Hepatocyte (in vitro differentiated cells): ENCODE measurements at regions not wholly inside any gene's neighbourhood (a gene's known extent, or its start where the extent isn't known, plus 50 kb on each side); places are given as distances from the start of the nearest gene placed in this dataset.

ENCODE experiments used
- EZH2phosphoT487 ChIP-seq: fragments of 200-600 bp; sonication (generic); IDR thresholded peaks from one replicate; pipeline ENCODE4 v1.6.1; 2018; ENCODE audit warnings: antibody characterized with exemption, mild to moderate bottlenecking, low read depth, moderate library complexity; ENCODE audit not compliant: unreplicated experiment, severe bottlenecking
- TF ChIP-seq, protein P1 (sequence below): fragments of 200-600 bp; sonication (generic); IDR thresholded peaks from 2 replicates; pipeline ENCODE4 v1.5.1; 2016; ENCODE audit warnings: antibody characterized with exemption, mild to moderate bottlenecking; ENCODE audit not compliant: poor library complexity

DNA sequence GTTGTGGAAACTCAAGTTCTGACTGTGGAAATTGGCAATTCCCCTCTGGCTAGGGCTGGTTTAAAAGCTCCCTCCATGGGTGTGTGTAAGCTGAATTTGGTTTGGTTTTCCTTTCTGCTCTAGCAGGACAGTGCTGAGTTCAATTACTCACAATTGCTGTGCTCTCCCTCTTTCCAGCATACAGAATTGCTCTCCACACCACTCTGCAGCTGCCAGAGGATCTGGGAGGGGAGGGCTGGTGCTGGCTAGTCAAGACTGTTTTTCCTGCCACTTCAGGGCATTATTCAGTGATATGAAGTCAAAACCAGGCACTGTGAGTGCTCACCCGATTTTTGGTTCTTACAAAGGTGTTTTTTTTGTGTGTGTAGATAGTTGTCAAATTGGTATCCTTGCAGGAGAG lies 336.9 kb upstream of the SLC24A2 start:
- TF ChIP-seq, protein P1, sequence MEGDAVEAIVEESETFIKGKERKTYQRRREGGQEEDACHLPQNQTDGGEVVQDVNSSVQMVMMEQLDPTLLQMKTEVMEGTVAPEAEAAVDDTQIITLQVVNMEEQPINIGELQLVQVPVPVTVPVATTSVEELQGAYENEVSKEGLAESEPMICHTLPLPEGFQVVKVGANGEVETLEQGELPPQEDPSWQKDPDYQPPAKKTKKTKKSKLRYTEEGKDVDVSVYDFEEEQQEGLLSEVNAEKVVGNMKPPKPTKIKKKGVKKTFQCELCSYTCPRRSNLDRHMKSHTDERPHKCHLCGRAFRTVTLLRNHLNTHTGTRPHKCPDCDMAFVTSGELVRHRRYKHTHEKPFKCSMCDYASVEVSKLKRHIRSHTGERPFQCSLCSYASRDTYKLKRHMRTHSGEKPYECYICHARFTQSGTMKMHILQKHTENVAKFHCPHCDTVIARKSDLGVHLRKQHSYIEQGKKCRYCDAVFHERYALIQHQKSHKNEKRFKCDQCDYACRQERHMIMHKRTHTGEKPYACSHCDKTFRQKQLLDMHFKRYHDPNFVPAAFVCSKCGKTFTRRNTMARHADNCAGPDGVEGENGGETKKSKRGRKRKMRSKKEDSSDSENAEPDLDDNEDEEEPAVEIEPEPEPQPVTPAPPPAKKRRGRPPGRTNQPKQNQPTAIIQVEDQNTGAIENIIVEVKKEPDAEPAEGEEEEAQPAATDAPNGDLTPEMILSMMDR, result no peak
- no peak for TF ChIP-seq EZH2phosphoT487
